Natural killer cell (primary cell): ENCODE measurements at regions not wholly inside any gene's neighbourhood (a gene's known extent, or its start where the extent isn't known, plus 50 kb on each side); places are given as distances from the start of the nearest gene placed in this dataset.

Source experiments
- ATAC-seq, 3 donors: fragments of 150-1000 bp in 2 of 3; fragments of 200-7000 bp in 1 of 3; cut with Tn5 transposase; 1 replicate in 1 of 3; 2 replicates in 2 of 3; pipeline ENCODE4 v1.10.0; 2021; ENCODE audit warnings: mild to moderate bottlenecking in 2 of 3, moderate library complexity in 2 of 3
- DNase-seq, 2 donors: peaks; one replicate each; pipeline versions ENCODE4 v3.0.0 to v3.0.0-alpha.2; 2013 to 2021; ENCODE audit warnings: mixed read lengths in 1 of 2
- H3K27ac ChIP-seq: one replicate; pipeline ENCODE4 v1.5.1; 2013; ENCODE audit warnings: mild to moderate bottlenecking, low read length
- H3K27me3 ChIP-seq: one replicate; pipeline ENCODE4 v1.6.1; 2013; ENCODE audit warnings: low read length; ENCODE audit not compliant: control insufficient read depth, insufficient read depth
- H3K36me3 ChIP-seq: one replicate; pipeline ENCODE4 v1.6.1; 2013; ENCODE audit warnings: low read length; ENCODE audit not compliant: control insufficient read depth, insufficient read depth
- H3K4me1 ChIP-seq: one replicate; pipeline ENCODE4 v1.6.1; 2013; ENCODE audit warnings: low read length; ENCODE audit not compliant: control insufficient read depth, insufficient read depth
- H3K4me3 ChIP-seq: one replicate; pipeline ENCODE4 v1.5.1; 2013; ENCODE audit warnings: low read length
- H3K9me3 ChIP-seq: one replicate; pipeline ENCODE4 v1.6.1; 2013; ENCODE audit warnings: low read length; ENCODE audit not compliant: control insufficient read depth, insufficient read depth
- H3K27ac Mint-ChIP-seq, 2 donors: one replicate each; pipeline ENCODE4 v1.8.0; 2022; ENCODE audit warnings: mild to moderate bottlenecking in 2 of 2, mixed read lengths in 2 of 2, moderate library complexity in 1 of 2
- H3K27me3 Mint-ChIP-seq, 2 donors: one replicate each; pipeline ENCODE4 v1.8.0; 2022; ENCODE audit warnings: low read depth in 2 of 2, mixed read lengths in 2 of 2
- H3K36me3 Mint-ChIP-seq: one replicate; pipeline ENCODE4 v1.8.0; 2022; ENCODE audit warnings: mixed read lengths
- H3K4me1 Mint-ChIP-seq, 2 donors: one replicate each; pipeline ENCODE4 v1.8.0; 2022; ENCODE audit warnings: mixed read lengths in 2 of 2
- H3K4me3 Mint-ChIP-seq: one replicate; pipeline ENCODE4 v1.8.0; 2022; ENCODE audit warnings: mild to moderate bottlenecking, moderate library complexity, mixed read lengths
- H3K9me3 Mint-ChIP-seq, 2 donors: one replicate each; pipeline ENCODE4 v1.8.0; 2022; ENCODE audit warnings: mixed read lengths in 2 of 2
- CTCF ChIP-seq: fragments of 200-600 bp; IDR thresholded peaks from one replicate; pipeline ENCODE4 v1.8.0; 2022; ENCODE audit warnings: antibody characterized with exemption
- WGBS: methylation state at CpG from one replicate; pipeline ENCODE4 v1.1.7; 2013; ENCODE audit warnings: missing lambda C conversion rate; ENCODE audit not compliant: insufficient coverage; 5-methylcytosine and 5-hydroxymethylcytosine counted together
- intact Hi-C: fragments of 100-400 bp; cut with micrococcal nuclease; formaldehyde crosslinking; loops from one replicate; pipeline ENCODE4 v1.14.2; 2022

- H3K27ac Mint-ChIP-seq, result no peak overlapping the region
- DNase-seq (no peak), ATAC-seq (no peak)
- intact Hi-C loops, result no loop called here
- Histone ChIP-seq H3K4me3 (no peak overlapping the region), H3K9me3 (no peaks in the 10 kb centered on the region), H3K4me1 (no peaks in the 10 kb centered on the region), H3K27me3 (no peaks in the 10 kb centered on the region), H3K27ac (no peak overlapping the region), H3K36me3 (no peaks in the 10 kb centered on the region)
- H3K27me3 Mint-ChIP-seq, result no peaks in the 10 kb centered on the region
- WGBS, result 79% methylated on average over 6 of the region's 6 CpGs
- H3K4me1 Mint-ChIP-seq, result no peaks in the 10 kb centered on the region
- H3K36me3 Mint-ChIP-seq, result no peaks in the 10 kb centered on the region
- no peak for TF ChIP-seq CTCF
- H3K9me3 Mint-ChIP-seq, result peaks cover 0 to 4% of the 10 kb centered on the region in 2 donors
- no peak overlapping the region for H3K4me3 Mint-ChIP-seq
Observed at GRCh38 chr2:6355886-6356761, 509.6 kb downstream of the CMPK2 start.

GRCh38 chr2:6358546-6358945 is 507.2 kb downstream of the CMPK2 start:
- no peaks in the 10 kb centered on the region for H3K36me3 ChIP-seq
- Mint-ChIP-seq H3K4me3 (no peak overlapping the region), H3K36me3 (no peaks in the 10 kb centered on the region), H3K27me3 (no peaks in the 10 kb centered on the region), H3K27ac (no peak overlapping the region), H3K4me1 (no peaks in the 10 kb centered on the region), H3K9me3 (peaks cover 3 to 5% of the 10 kb centered on the region in 2 donors)
- no peak overlapping the region for H3K27ac ChIP-seq
- H3K4me1 ChIP-seq, result no peaks in the 10 kb centered on the region
- H3K4me3 ChIP-seq, result no peak overlapping the region
- WGBS, result 93% methylated on average over 4 of the region's 5 CpGs
- no peaks in the 10 kb centered on the region for H3K9me3 ChIP-seq
- intact Hi-C loops, result no loop called here
- TF ChIP-seq CTCF, result no peak
- DNase-seq (no peak), ATAC-seq (no peak)
- H3K27me3 ChIP-seq, result no peaks in the 10 kb centered on the region

- no peak overlapping the region for H3K4me3 Mint-ChIP-seq
- intact Hi-C loops, result no loop called here
- ATAC-seq, result no peak
- 84% methylated on average over 5 of the region's 5 CpGs for WGBS
- no peak overlapping the region for H3K27ac ChIP-seq
- TF ChIP-seq CTCF, result no peak
- no peak overlapping the region for H3K27ac Mint-ChIP-seq
- no peak overlapping the region for H3K4me3 ChIP-seq
- H3K9me3 Mint-ChIP-seq, result peaks cover 3 to 5% of the 10 kb centered on the region in 2 donors
- H3K36me3 ChIP-seq, result no peaks in the 10 kb centered on the region
- no peaks in the 10 kb centered on the region for H3K4me1 ChIP-seq
- H3K4me1 Mint-ChIP-seq, result no peaks in the 10 kb centered on the region
- H3K27me3 Mint-ChIP-seq, result no peaks in the 10 kb centered on the region
- DNase-seq, result no peak
- H3K27me3 ChIP-seq, result no peaks in the 10 kb centered on the region
- no peaks in the 10 kb centered on the region for H3K9me3 ChIP-seq
- H3K36me3 Mint-ChIP-seq, result no peaks in the 10 kb centered on the region
Observed at GRCh38 chr2:6358985-6359384, 506.7 kb downstream of the CMPK2 start.

- H3K27ac ChIP-seq, result no peak overlapping the region
- H3K4me1 ChIP-seq, result no peaks in the 10 kb centered on the region
- Mint-ChIP-seq H3K4me1 (no peaks in the 10 kb centered on the region), H3K27me3 (no peaks in the 10 kb centered on the region), H3K4me3 (no peak overlapping the region), H3K9me3 (peaks cover 3 to 5% of the 10 kb centered on the region in 2 donors), H3K36me3 (no peaks in the 10 kb centered on the region), H3K27ac (no peak overlapping the region)
- no peaks in the 10 kb centered on the region for H3K36me3 ChIP-seq
- no peak for ATAC-seq
- H3K27me3 ChIP-seq, result no peaks in the 10 kb centered on the region
- H3K9me3 ChIP-seq, result no peaks in the 10 kb centered on the region
- intact Hi-C loops, result no loop called here
- H3K4me3 ChIP-seq, result no peak overlapping the region
- WGBS, result 63% methylated on average over 5 of the region's 5 CpGs
- no peak for DNase-seq
- no peak for TF ChIP-seq CTCF
Observed at GRCh38 chr2:6359964-6360363, 505.7 kb downstream of the CMPK2 start.
